ENCODE measurements at regions not wholly inside any gene's neighbourhood (a gene's known extent, or its start where the extent isn't known, plus 50 kb on each side); places are given as distances from the start of the nearest gene placed in this dataset.

DNA sequence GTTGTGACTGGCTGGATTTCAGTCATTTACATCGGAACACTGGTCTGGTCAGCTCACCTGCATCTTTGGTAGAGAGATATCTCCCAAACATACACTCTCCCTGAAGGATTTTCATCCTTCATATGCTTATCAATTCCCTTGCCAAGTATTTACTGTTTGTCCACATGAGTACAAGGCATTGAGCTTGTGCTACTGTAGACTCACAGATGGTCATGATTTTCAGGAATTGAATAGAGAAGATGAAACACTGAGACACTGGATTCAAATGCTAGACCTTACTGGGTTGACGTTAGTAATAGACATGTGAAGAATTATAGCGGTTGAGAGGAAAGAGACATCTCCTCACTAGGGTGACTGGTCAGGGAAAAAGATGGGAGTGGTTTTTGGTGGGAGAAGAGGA lies 62.9 kb upstream of the ABL1 start:
- H3K4me2 ChIP-seq = no peak overlapping the region
- no peaks in the 10 kb centered on the region for H3K36me3 ChIP-seq
- H3K4me3 ChIP-seq = no peak overlapping the region
- H3K27ac ChIP-seq = no peak overlapping the region
- TF ChIP-seq EZH2phosphoT487 (IDR thresholded peaks at IDR 0.05) (no peak), EZH2 (IDR thresholded peaks at IDR 0.05) (no peak), CTCF (IDR thresholded peaks at IDR 0.05) (no peak)
- no peaks in the 10 kb centered on the region for H3K27me3 ChIP-seq
- Mint-ChIP-seq H3K4me3 (no peak overlapping the region), H3K27ac (no peak overlapping the region), H3K4me1 (peaks cover 7% of the 10 kb centered on the region), H3K36me3 (peaks cover 11% of the 10 kb centered on the region), H3K27me3 (ENCODE audit: insufficient read depth, low read depth) (no peaks in the 10 kb centered on the region), H3K9me3 (peaks cover 29% of the 10 kb centered on the region)
- peaks cover 4% of the 10 kb centered on the region for H4K20me1 ChIP-seq (ENCODE audit: low read depth)
- H3K9ac ChIP-seq = no peak overlapping the region
- peaks cover 8% of the 10 kb centered on the region for H3K9me3 ChIP-seq (ENCODE audit: low read depth)
- peaks cover 52% of the 10 kb centered on the region for H3K79me2 ChIP-seq (ENCODE audit: low read depth)
- DNase-seq (ENCODE audit: low spot score) = no peak
- H2AFZ ChIP-seq (replicated peaks) = no peak overlapping the region
- peaks cover 7% of the 10 kb centered on the region for H3K4me1 ChIP-seq
- H3F3A ChIP-seq (ENCODE audit: low read depth) = no peaks in the 10 kb centered on the region

DNA sequence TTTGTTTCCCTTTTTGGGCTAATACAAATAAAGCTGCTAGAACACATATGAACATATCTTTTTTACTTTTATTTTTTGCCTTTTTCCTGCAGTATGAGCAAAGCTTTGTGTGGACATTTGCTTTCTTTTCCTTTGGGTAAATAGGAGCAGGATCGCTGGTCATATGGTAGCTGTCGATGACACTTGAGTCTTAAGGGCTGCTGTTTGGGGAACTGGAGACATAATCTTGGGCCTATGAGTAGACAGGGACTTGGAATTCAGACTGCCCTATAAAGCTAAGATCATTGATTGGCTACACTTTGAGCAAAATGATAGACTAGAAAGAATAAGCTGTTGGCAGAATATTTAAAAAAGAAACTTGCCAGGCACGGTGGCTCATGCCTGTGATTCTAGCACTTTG lies 60.9 kb upstream of the ABL1 start:
- no peak overlapping the region for H3K4me3 ChIP-seq
- no peaks in the 10 kb centered on the region for H3K4me1 ChIP-seq
- H4K20me1 ChIP-seq (ENCODE audit: low read depth) = peaks cover 4% of the 10 kb centered on the region
- H3K4me3 Mint-ChIP-seq = no peak overlapping the region
- H3K27me3 ChIP-seq = no peaks in the 10 kb centered on the region
- H3F3A ChIP-seq (ENCODE audit: low read depth) = no peaks in the 10 kb centered on the region
- peaks cover 46% of the 10 kb centered on the region for H3K79me2 ChIP-seq (ENCODE audit: low read depth)
- H3K4me1 Mint-ChIP-seq = no peaks in the 10 kb centered on the region
- TF ChIP-seq EZH2 (IDR thresholded peaks at IDR 0.05) = no peak
- no peak for TF ChIP-seq EZH2phosphoT487 (IDR thresholded peaks at IDR 0.05)
- no peak for TF ChIP-seq CTCF (IDR thresholded peaks at IDR 0.05)
- H3K9me3 ChIP-seq (ENCODE audit: low read depth) = peaks cover 8% of the 10 kb centered on the region
- H3K36me3 Mint-ChIP-seq = peaks cover 11% of the 10 kb centered on the region
- no peak overlapping the region for H3K4me2 ChIP-seq
- H3K27ac Mint-ChIP-seq = no peak overlapping the region
- no peaks in the 10 kb centered on the region for H3K36me3 ChIP-seq
- H3K9ac ChIP-seq = no peak overlapping the region
- H3K27ac ChIP-seq = no peak overlapping the region
- no peak overlapping the region for H2AFZ ChIP-seq (replicated peaks)
- no peak for DNase-seq (ENCODE audit: low spot score)
- H3K9me3 Mint-ChIP-seq = peaks cover 29% of the 10 kb centered on the region
- no peaks in the 10 kb centered on the region for H3K27me3 Mint-ChIP-seq (ENCODE audit: insufficient read depth, low read depth)

- H3K27me3 Mint-ChIP-seq (ENCODE audit: insufficient read depth, low read depth) = no peaks in the 10 kb centered on the region
- Histone ChIP-seq H3K4me3 (no peak overlapping the region), H3K4me1 (no peaks in the 10 kb centered on the region), H3F3A (ENCODE audit: low read depth) (no peaks in the 10 kb centered on the region), H4K20me1 (ENCODE audit: low read depth) (peaks cover 4% of the 10 kb centered on the region), H3K9me3 (ENCODE audit: low read depth) (peaks cover 8% of the 10 kb centered on the region), H3K27ac (no peak overlapping the region), H2AFZ (replicated peaks) (no peak overlapping the region), H3K27me3 (no peaks in the 10 kb centered on the region), H3K36me3 (no peaks in the 10 kb centered on the region), H3K79me2 (ENCODE audit: low read depth) (peaks cover 43% of the 10 kb centered on the region), H3K9ac (no peak overlapping the region), H3K4me2 (no peak overlapping the region)
- H3K27ac Mint-ChIP-seq = no peak overlapping the region
- H3K9me3 Mint-ChIP-seq = peaks cover 29% of the 10 kb centered on the region
- no peaks in the 10 kb centered on the region for H3K4me1 Mint-ChIP-seq
- peaks cover 11% of the 10 kb centered on the region for H3K36me3 Mint-ChIP-seq
- DNase-seq (ENCODE audit: low spot score) = no peak
- no peak overlapping the region for H3K4me3 Mint-ChIP-seq
- TF ChIP-seq CTCF (IDR thresholded peaks at IDR 0.05) (no peak), EZH2 (IDR thresholded peaks at IDR 0.05) (no peak), EZH2phosphoT487 (IDR thresholded peaks at IDR 0.05) (no peak)
Observed at GRCh38 chr9:130775336-130775991, 59.6 kb upstream of the ABL1 start.

All from neural progenitor cell (in vitro differentiated cells).